Fibroblast of skin of left biceps (primary cell): ENCODE measurements at regions not wholly inside any gene's neighbourhood (a gene's known extent, or its start where the extent isn't known, plus 50 kb on each side); places are given as distances from the start of the nearest gene placed in this dataset.
A peak's percentile ranks its signal among the peaks of the same experiment; 100 is the strongest.

Experiments used
- DNase-seq, 2 experiments: peaks; one replicate each; pipeline ENCODE4 v3.0.0-alpha.2; 2013; ENCODE audit warnings: low read depth in 2 of 2

GRCh38 chr10:78913219-78914059 is 155.3 kb upstream of the ZMIZ1 start:
- no peak for DNase-seq

GRCh38 chr10:78914060-78914378 is 154.7 kb upstream of the ZMIZ1 start:
- DNase-seq, result no peak

GRCh38 chr10:78914502-78915189 is 154.1 kb upstream of the ZMIZ1 start:
- DNase-seq, result no peak

GRCh38 chr10:78915190-78915518 is 153.6 kb upstream of the ZMIZ1 start:
- peak in 1 of 2 experiments; percentile 16 for DNase-seq

- no peak for DNase-seq
Observed at GRCh38 chr10:78916227-78916626, 152.5 kb upstream of the ZMIZ1 start.

DNA sequence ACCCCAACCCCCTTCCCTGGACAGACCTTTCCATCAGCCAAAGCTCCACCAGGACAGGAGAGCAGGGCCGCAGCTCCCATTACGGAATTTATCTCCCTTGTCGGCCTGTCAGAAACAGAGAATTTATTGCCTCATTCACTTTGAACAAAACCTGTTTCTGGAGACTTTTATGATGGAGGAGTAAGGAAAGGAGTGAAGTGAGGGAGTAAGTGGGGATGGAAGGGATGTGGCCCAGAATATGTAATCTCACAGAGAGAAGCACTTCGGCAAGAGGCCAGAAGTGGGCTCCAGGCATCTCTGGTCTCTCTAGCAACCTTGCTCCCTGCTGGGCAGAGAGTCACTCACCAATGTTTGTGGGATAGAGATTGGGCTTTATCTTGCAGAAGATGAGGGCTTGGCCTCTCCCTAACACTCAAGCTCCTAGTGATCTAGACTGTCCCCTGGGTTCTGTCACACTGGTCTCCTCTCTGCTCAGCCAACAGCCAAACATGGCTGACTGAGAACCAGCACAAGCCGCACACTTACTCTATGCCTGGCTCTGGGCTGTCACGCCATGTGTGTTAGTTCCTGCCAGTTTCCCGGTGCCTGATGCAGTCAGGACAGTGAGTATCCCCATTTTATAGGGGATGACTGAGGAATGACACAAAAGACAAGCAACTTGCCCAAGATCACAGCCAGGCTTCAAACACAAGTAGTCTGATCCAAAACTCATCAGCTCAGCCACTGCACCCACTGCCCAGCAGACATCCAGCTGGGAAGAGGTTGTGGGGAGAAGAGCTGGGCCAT is 149.4 kb upstream of the ZMIZ1 start:
- no peak for DNase-seq

DNA sequence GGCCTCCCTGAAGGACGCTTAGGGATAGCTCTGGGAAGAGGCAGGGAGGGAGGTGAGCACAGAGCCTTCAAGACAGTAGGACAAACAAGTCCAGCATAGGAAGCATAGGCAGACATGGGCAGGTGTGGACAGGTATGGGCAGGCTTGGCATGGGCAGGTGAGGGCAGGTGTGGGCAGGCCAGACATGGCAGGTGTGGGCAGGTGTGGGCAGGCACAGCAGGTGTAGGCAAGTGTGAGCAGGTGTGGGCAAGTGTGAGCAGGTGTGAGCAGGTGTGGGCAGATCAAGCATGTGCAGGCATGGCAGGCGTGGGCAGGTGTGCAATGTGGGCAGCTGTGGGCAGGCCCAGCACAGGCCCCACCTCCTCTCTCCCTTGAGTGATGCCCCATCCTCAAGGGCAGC is 148.8 kb upstream of the ZMIZ1 start:
- DNase-seq, result no peak

DNA sequence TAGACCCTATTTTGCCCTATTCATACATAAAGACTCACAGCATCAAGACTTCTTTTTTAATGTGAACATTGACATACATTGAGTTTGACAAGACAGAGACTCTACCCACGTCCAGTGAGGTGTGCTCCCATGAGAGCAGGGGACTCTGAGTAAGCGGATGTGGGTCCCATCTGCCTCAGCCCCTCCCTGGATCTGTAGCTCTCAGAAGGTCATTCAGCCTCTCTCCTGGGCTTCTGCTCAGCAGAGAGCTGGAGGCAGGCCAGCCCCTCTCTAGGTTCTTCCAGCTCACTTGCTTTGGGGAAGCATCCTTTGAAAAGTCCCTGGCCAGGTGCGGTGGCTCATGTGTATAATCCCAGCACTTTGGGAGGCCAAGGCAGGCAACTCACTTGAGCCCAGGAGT is 146.9 kb upstream of the ZMIZ1 start:
- DNase-seq, result no peak

GRCh38 chr10:78923647-78924318 is 145.0 kb upstream of the ZMIZ1 start:
- no peak for DNase-seq

DNA sequence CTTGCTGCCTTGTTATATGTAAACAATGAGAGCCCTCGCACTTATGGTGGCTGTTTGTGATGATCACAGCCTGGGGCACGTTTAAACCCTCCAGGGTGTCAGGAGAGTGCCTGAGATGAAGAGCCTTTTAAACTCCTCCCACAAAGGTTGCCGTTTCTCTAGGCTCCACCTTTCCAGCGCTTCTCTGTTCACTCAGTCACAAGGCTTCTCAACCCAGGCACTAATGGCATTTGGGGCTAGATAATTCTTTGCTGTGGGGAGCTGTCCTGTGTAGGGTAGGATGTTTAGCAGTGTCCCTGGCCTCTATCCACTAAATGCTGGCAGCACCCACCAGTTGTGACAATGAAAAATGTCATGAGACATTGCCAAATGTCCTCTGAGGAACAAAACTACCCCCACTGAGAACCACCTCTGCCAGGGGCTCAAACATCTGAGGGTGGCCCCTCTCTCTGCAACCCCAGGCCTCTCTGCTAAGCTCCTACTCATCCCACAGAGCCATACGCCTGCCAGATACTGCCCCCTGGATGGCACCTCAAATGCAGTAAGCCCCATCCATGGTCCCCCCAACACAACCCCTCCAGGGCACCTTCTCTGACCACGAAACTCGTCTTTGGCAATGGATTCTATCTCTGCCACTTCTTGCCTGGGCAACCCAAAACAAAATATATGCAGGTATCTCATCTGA is 144.3 kb upstream of the ZMIZ1 start:
- no peak for DNase-seq

- DNase-seq, result no peak
Observed at GRCh38 chr10:78925275-78925674, 143.5 kb upstream of the ZMIZ1 start.

- peak; percentile 90 to 93 for DNase-seq
Observed at GRCh38 chr10:78925800-78926319, 142.9 kb upstream of the ZMIZ1 start.

DNA sequence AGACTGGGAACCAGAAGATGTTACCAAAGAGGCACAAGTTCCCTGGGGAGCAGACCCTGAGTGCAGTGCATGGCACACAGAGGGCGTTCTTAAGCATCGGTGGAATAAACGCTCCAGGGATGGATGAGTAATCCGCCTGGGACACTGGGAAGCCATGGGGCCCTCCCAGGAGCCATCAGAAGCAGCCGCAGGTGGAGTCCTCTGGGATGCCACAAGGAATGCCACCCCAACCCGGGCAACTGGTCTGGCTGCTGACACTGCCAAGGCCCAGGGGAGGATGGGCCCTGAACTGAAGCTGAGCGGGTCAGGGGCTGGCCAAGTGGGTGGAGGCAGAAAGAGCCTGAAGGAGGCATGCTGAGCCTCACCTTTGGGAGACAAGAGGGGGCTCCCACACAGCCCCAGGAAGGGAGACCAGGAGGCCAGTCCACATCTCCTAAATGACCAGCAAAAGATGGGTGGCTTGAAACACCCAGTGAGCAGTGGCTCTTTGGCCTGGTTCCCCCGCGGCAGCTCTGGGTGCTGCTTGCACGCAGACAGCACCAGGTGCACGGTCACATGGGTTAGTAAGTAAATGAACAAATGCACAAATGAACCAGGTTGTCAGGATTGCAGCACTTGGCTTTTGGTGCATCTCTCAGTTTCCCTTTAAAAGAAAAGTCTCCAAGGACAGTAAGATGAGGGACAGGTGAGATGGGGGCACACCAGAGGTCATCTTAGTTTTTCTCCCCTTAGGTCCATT is 141.3 kb upstream of the ZMIZ1 start:
- no peak for DNase-seq

- DNase-seq, result no peak
Observed at GRCh38 chr10:78928330-78928729, 140.4 kb upstream of the ZMIZ1 start.

DNA sequence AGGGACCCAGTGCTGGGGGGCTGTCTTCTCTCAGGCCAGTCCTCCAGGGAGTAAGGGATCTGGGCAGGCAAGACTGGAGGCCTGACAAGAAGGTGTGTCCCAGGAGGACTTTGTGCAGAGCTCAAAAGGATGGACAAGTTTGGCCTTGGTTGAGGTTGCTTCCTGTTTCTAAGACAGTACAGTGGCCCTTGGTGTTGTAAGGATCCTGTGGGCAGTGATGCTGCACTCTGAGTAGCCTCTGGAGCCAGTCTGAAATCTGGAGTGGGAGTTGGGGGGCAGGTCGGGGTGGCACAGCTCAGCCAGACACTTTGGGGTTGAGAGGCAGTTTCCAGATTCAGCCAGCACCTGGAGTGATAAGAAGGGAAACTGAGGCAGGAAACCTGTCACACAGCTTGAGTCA is 139.2 kb upstream of the ZMIZ1 start:
- no peak for DNase-seq

DNA sequence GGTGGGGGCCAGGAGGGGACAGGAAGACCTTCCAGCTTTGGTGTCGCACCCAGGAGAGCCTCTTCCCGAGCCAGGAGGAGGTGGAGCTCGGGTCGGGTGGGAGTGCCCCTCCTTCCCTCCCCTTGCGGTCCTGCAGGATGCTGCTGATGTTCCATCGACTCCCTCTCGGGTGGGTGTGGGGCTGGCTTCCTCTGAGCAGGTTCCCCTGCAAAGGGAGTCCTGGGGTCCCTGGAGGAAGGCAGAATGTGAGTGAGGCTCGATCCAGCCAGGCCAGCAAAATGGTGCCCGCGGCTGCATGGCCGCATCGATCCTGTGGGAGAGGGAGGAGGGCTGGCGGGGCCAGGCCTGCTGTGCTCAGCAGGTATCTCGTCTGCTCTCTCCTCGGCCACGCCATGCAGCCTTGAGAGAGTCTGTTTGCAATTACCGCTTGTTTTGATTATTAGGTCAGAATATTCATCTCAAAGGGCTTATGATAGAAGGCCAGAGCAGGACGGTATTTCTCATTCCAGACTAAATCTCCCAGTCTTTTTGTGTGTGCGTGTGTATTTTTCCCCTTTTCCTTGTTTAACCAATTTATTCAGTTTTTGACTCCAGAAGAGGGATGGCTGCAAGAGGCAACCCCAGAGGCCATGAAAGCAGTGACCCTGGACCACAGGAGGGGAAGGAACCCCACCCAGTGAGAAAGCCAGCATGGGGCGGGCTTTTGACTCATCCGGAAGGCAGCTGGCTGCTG is 137.3 kb upstream of the ZMIZ1 start:
- DNase-seq, result peak; percentile 75 to 79

DNA sequence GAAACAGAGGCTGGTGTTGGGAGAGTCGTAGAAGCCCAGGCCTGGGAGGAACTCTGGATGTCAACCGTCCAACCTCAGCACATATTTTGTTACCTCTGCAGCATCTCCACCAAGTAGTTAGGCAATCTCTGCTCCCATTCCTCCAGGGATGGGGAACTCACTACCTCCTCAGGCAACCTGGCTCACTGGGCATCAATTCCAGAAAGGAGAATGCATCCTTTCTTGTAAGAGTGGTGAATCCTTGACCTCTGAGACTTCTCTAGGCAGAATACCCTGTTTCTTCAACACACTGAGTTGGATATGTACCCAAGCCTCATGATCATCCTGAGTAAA is 136.7 kb upstream of the ZMIZ1 start:
- DNase-seq, result no peak

GRCh38 chr10:78932861-78933260 is 135.9 kb upstream of the ZMIZ1 start:
- no peak for DNase-seq

GRCh38 chr10:78933828-78934531 is 134.8 kb upstream of the ZMIZ1 start:
- no peak for DNase-seq

DNA sequence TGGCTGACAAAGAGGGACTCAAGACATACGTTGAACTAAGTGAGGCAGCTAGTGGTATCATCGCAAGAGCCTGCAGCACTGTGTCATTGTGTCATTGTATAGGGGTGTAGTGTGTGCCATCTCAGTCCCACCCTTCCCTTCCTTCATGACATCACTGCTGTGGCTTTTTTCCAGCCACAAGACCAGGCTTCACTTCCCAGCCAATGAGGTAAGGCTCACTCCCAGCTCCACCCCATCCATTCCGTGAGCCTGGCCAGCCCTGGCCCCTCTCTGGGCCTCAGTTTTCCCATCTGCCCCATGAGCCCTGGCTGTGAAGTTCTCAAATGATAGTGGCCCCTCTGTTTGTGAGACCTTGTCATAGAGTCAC is 134.3 kb upstream of the ZMIZ1 start:
- DNase-seq, result no peak
